C4-2B (cell line): ENCODE measurements at regions not wholly inside any gene's neighbourhood (a gene's known extent, or its start where the extent isn't known, plus 50 kb on each side); places are given as distances from the start of the nearest gene placed in this dataset.

Experiments
- CTCF ChIP-seq: fragments of 450-650 bp; conservative IDR thresholded peaks from 2 replicates; pipeline ENCODE4 v1.5.1; 2017; ENCODE audit warnings: mild to moderate bottlenecking
- ZFX ChIP-seq: fragments of 450-650 bp; IDR thresholded peaks from 2 replicates; pipeline ENCODE4 v1.6.1; 2017

DNA sequence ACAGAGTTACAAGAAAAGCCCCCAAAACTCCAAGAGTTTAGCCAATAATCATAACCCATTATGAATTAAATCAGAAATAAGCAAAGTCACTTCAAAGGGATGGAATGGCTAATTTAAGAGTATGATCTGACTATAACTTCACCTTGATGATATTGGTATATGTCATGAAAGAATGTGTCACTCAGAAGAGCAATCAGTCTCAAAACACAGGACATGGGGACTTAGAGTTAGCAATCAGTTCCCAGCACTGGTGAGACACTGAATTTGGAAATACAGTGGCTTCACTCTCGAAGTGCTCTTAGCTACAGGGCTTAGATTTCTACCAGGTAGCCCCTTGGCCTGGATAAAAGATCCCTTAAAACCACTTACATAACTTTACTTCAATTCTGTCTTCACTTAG lies 65.7 kb upstream of the EXOC1L start:
- no peak for TF ChIP-seq CTCF
- no peak for TF ChIP-seq ZFX
